Right forelimb (tissue), 1 donor: ENCODE measurements at regions not wholly inside any gene's neighbourhood (a gene's known extent, or its start where the extent isn't known, plus 50 kb on each side); places are given as distances from the start of the nearest gene placed in this dataset.

ENCODE experiments used
- DNase-seq: peaks from one replicate; pipeline ENCODE4 v3.0.0-alpha.2; 2018

DNA sequence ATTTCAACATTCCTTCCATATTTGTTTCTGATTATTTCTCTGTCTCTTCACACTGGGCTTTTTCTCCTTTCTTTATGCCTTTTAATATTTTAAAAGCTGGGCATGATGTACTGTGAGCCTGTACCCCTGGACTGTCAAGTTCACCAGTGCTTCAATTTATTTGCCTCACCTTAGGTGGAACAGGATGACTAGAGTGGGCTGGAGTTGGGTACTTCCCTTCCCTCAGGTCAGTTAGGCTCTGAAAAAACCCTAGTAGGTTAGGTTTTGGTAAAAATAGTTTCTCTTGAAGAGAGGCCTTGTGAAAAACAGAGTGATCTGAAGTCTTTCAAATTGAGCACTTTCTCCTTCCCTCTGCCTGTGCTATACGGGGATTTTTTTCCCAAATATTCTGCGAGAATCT, 163.0 kb upstream of the LYPLAL1 start:
- no peak for DNase-seq

DNA sequence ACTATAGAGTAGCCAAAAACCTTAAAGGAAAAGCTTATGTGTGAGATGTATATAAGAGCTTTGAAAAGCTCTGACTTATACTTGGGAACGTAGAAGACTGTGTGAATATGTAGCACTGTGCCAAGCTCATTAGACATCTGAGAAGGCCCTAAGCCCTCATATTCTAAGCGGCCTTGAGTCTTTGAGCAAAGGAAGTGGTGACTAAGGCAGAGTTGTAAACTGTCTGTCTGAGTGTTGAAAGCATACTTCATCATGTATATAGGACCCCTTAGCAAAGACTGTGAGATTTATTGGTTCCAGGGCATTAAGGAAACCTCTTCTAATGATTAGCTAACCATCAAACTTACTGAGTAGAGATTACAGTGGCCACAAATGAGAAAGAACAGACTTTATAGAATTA, 153.3 kb upstream of the LYPLAL1 start:
- DNase-seq = no peak

GRCh38 chr1:219020846-219021245, 152.8 kb upstream of the LYPLAL1 start:
- no peak for DNase-seq

GRCh38 chr1:219027146-219027673, 146.5 kb upstream of the LYPLAL1 start:
- no peak for DNase-seq

- DNase-seq = no peak
Measured at GRCh38 chr1:219031809-219032208, 141.9 kb upstream of the LYPLAL1 start.

- DNase-seq = no peak
Measured at GRCh38 chr1:219038398-219038797, 135.3 kb upstream of the LYPLAL1 start.

GRCh38 chr1:219039017-219039681, 134.5 kb upstream of the LYPLAL1 start:
- DNase-seq = no peak

GRCh38 chr1:219039682-219040154, 134.0 kb upstream of the LYPLAL1 start:
- no peak for DNase-seq

- DNase-seq = no peak
Measured at GRCh38 chr1:219040291-219040690, 133.4 kb upstream of the LYPLAL1 start.

DNA sequence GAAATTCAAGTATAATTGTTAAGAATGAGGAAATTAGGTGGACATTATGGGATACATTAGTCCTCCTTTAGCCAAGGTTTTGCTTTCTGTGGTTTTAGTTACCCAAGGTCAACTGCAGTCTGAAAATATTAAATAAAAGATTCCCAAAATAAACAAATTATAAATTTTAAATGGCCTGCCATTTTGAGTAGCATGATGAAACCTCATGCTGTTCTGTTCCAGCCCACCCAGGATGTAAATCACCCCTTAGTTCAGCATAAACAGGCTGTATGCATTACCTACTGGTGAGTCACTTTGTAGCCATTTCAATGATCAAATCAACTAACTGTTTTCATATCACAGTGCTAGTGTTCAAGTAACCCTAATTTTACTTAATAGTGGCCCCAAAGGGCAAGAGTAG, 132.5 kb upstream of the LYPLAL1 start:
- DNase-seq = no peak

DNA sequence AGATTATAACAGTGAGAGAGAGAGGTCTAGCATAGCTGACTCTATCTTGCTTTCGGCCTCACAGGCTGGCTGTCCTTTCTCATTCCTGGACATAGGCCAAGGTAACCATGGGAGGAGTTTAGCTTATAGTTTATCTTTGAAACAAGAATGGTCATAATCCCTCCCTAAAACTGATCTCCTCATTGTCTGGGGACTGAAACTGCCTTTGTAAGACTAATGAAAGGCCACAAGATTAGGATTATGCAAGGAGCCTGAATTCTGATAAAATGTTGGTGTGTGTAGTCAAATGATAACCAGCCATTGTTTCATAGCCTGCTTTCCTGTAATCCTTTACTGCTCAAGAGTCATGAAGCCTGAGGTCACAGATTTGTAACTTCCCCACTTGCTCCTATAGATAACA, 131.9 kb upstream of the LYPLAL1 start:
- DNase-seq = no peak

DNA sequence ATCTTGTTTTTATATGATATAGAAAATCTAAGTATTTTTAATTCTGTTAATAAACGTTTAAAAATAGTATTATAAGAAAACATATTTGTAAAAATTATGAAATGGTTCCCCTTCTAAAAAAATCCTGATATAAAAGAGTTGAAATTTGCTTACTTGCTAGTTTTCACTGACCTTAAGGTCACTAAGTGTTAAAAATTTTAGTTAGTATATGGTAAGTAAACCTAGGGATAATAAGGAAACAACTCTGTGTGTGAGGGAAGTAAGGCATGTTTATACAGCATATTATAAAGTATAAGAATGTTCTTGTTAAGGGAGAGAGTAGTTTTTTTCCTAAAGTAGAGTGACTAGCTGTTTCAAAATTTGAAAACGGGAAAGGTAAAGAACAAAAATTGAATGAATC, 130.9 kb upstream of the LYPLAL1 start:
- DNase-seq = no peak

DNA sequence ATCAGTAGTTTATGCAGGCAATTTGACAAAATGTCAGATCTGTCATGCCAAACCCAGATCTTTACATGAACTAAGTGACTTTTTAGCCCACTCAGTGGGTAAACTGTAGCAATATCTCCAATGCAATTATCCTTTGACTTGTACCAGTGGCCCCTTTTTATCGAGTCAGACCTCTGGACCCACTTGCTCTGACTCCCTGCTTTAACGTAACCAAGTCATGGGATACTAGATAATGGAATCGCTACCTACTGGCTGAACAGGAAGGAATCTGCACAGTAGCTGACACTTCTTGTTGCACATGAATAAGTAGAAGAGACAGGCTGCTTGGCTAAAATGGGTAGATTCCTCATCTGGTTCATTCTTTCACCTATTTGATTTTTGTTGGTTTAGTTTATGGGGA, 128.4 kb upstream of the LYPLAL1 start:
- DNase-seq = no peak

DNA sequence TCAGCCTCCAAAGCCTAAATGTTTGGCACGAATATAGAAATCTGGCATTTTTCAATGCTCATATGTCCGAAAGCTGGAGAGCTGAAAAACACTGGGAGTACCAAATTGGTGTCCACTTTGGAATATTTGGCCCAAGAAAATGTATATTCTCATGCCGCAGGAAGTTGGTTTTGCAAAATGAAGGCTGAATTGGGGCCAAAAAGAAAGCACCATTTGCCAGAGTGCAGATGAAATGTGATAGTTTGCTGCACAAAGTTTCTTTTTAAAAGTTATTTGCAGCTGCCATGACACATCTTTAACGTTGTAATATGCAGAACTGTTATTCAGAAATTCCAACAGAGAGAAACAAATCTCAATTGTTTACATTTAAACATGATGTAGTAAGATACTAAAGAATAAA, 124.2 kb upstream of the LYPLAL1 start:
- no peak for DNase-seq

DNA sequence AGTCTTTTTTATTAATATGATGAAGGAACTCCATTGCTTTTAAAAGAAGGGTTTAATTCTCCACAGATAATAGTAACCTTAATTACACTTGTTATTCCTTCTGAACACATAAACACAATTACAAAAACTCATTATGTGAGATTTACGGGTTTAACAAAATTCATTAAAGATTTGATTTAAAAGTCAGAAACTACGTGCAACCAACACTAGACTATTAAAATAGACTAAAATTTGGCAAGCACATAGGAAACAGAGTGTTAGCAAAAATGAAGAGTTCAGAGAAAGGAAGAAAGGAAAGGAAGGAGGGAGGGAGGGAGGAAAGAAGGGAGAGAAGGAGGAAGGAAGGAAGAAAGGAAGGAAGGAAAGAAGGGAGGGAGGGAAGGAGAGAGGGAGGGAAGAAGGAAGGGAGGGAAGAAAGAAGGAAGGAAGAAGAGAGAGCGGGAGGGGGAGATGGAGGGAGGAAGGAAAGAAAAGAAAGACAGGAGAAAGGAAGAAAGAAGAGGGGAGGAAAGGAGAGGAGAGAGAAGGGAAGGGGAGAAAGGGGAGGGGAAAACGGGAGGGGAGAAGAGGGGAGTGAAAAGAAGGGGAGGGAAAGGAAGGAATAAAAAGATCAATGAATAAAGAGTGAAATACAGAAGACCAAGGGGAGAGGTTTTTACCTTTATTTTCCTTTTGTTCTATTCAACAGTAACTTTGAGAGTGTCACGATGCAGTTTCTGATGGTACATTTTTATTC, 123.4 kb upstream of the LYPLAL1 start:
- DNase-seq = no peak

DNA sequence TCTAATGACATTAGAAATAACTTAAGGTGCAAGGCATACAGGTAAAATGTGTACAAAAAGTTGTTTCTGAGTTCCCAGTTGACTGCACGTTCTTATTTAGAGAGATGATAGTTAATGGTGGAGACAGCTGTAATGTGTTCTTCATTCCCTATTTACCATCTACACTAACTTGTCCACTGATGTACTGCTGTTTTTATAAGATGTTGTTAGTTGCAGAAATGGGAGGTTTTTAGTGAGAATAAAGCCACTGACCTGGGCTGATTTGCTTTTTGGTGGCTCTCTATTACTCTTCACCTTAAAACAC, 122.9 kb upstream of the LYPLAL1 start:
- DNase-seq = no peak

DNA sequence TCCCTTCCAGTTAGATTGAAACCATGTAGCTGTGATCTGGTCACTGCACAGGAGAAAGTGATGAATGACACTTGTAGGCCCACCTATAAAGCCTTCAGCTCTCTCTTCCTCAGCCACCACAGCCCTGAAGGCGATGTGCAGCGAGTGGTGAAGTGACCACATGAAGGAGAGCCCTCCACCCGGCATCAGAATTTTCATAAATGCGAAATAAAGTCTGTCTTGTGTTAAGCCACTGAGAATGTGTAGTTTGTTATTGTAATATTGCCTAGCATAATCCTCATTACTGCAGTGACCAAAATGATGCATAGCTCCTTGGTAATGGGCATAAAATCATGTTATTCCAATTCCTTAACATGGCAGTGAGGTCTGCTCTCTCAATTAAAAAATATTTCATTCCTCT, 122.1 kb upstream of the LYPLAL1 start:
- DNase-seq = no peak

GRCh38 chr1:219058891-219059820, 114.5 kb upstream of the LYPLAL1 start:
- no peak for DNase-seq

DNA sequence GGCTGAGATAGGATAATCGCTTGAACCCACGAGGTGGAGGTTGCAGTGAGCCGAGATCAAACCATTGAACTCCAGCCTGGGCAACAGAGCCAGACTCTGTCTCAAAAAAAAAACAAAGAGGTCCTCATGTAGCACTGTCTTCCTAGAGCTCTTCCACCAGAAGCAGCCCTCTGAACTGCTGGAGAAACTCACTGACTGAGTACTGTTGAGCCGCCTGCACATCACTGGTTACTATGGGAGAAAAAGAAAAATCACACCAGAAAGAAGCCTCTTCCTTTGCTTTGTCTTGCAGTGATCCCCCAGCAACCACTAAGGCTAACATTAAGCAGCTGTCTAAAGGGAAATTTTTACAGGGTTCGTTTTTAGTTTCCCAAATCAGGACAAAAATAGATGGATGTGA, 112.9 kb upstream of the LYPLAL1 start:
- no peak for DNase-seq

DNA sequence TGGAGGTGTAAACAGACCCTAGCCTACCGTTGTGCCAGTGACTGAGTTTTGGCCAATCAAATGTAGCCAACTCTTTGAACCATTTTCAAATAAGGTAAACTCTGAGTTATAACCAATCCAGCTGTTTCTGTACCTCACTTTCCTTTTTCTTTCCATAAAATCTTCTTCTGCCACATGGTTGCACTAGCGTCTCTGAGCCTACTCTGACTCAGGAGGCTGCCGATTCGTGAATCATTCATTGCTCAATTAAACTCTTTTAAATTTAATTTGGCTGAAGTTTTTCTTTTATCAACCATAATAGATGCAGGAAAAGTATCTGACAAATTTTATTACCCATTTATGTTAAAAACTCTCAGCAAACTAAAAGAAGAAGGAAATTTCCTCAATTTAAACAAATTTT, 111.5 kb upstream of the LYPLAL1 start:
- DNase-seq = no peak

GRCh38 chr1:219066098-219066497, 107.6 kb upstream of the LYPLAL1 start:
- no peak for DNase-seq

- DNase-seq = no peak
Measured at GRCh38 chr1:219066631-219067349, 106.9 kb upstream of the LYPLAL1 start.

DNA sequence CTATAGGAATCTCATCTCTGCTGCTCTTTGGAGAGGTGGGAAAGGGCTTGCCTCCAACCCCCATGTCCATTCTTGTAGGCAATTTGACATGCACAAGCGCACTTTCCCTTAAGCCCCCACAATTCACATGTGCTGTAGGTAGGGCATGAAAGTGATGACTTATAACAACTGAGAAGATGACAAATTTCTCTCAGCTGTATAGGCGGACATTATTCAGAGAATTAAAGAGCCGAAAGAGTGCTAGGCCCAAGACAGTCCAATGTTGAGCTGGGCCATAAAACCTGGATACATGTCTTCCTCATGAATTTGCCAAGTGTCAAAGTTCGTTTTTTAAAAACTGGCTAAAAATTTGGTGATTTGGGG, 106.3 kb upstream of the LYPLAL1 start:
- DNase-seq = no peak
